ENCODE measurements at regions not wholly inside any gene's neighbourhood (a gene's known extent, or its start where the extent isn't known, plus 50 kb on each side); places are given as distances from the start of the nearest gene placed in this dataset.
"Not testable (repeated sequence)": the region's sequence is repeated elsewhere in the genome, so short reads cannot be mapped to it uniquely, and the experiment has no call there.

DNA sequence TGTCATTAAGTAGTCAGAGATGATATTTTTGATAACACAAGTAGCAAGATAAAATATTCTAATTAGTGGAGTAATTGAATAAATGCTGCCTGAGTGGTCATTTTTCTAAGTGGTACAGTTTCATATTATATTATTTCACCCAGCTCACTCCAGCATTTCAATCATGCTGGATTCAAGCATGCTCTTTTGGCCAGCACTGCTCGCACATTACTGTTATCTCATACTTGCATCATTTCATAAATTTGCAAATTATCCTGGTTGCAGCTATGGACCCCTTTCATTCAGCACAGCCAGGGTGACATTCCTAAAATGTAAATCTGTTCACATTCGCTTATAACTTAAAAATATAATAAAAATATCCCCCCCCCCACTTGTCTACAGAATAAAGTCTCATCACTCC, 520.8 kb upstream of the CYLC2 start:
- Histone ChIP-seq H3K27ac (no peak overlapping the region), H3K9ac (ENCODE audit: insufficient read length) (no peak overlapping the region), H3K4me3 (no peak overlapping the region), H3K36me3 (ENCODE audit: insufficient read depth, low read length) (no peaks in the 10 kb centered on the region), H3K9me3 (ENCODE audit: low read depth, low read length) (no peaks in the 10 kb centered on the region)
- no peak for DNase-seq (ENCODE audit: low read depth, low spot score)
- TF ChIP-seq EZH2 (IDR thresholded peaks at IDR 0.05), result no peak
- TF ChIP-seq FOXP2 (optimal IDR thresholded peaks at IDR 0.05; ENCODE audit: control extremely low read depth, extremely low read length, insufficient read depth), result no peak
- no peak for TF ChIP-seq POLR2AphosphoS5 (IDR thresholded peaks at IDR 0.05; ENCODE audit: borderline replicate concordance, low read depth, low read length)

DNA sequence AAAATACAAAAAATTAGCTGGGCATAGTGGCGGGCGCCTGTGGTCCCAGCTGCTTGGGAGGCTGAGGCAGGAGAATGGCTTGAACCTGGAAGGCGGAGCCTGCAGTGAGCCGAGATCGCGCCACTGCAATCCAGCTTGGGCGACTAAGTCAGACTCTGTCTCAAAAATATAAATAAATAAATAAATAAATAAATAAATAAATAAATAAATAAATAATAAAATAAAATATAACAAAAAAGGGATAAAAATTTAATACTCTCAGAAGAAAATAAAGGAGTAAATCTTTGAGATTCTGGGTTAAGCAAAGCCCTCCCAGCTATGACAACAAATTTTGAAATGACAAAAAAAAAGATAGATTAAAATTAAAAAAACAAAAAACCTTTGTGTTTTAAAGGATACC, 525.7 kb upstream of the CYLC2 start:
- H3K36me3 ChIP-seq (ENCODE audit: insufficient read depth, low read length); H3K9ac ChIP-seq (ENCODE audit: insufficient read length); H3K9me3 ChIP-seq (ENCODE audit: low read depth, low read length); H3K4me3 ChIP-seq; H3K27ac ChIP-seq; DNase-seq (ENCODE audit: low read depth, low spot score): not testable (repeated sequence)

DNA sequence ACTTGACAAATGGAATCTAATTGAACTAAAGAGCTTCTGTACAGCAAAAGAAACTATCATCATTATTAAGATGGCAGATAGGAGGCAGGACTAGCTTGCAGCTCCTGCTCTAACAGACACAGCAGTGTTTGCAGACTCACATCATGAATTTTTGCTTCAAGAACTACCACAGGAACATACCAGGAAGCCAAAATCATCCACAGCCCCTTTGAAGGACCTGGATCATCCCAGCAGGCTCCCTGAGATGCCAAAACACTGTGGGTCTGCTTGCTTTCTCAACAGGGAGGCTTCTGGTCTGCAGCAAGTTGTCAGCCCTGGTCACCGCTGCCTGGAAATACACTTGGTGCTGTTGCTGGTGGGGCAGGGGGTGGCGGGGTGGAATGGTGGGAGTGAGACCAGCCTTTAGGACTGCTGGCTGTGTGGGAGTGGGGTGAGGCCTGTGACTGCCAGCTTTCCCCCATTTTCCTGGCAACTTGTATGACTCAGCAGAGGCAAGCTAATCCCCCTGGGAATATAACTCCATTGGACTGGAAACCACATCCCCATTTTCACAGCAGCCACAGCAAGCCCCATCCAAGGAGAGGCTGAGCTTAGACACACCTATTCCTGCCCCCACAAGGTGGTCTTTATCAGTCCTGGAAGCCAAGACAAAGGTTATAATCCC, 533.8 kb upstream of the CYLC2 start:
- no peaks in the 10 kb centered on the region for H3K36me3 ChIP-seq (ENCODE audit: insufficient read depth, low read length)
- H3K9ac ChIP-seq (ENCODE audit: insufficient read length), result no peak overlapping the region
- no peaks in the 10 kb centered on the region for H3K9me3 ChIP-seq (ENCODE audit: low read depth, low read length)
- H3K4me3 ChIP-seq, result no peak overlapping the region
- no peak overlapping the region for H3K27ac ChIP-seq
- TF ChIP-seq POLR2AphosphoS5 (IDR thresholded peaks at IDR 0.05; ENCODE audit: borderline replicate concordance, low read depth, low read length) (no peak), EZH2 (IDR thresholded peaks at IDR 0.05) (no peak), FOXP2 (optimal IDR thresholded peaks at IDR 0.05; ENCODE audit: control extremely low read depth, extremely low read length, insufficient read depth) (no peak)
- no peak for DNase-seq (ENCODE audit: low read depth, low spot score)

DNA sequence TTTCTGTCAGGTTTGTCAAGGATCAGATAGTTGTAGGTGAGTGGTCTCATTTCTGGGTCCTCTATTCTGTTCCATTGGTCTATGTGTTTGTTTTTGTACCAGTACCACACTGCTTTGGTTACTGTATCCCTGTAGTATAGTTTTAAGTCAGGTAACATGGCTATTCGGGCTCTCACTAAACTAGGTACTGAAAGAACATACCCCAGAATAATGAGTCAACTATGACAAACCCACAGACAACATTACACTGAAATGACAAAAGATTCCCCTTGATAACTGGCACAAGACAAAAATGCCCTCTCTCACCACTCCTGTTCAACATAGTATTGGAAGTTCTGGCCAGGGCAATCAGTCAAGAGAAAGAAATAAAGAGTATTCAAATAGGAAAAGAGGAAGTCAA, 535.3 kb upstream of the CYLC2 start:
- Histone ChIP-seq H3K9ac (ENCODE audit: insufficient read length) (no peak overlapping the region), H3K4me3 (no peak overlapping the region), H3K36me3 (ENCODE audit: insufficient read depth, low read length) (no peaks in the 10 kb centered on the region), H3K27ac (no peak overlapping the region), H3K9me3 (ENCODE audit: low read depth, low read length) (no peaks in the 10 kb centered on the region)
- no peak for TF ChIP-seq POLR2AphosphoS5 (IDR thresholded peaks at IDR 0.05; ENCODE audit: borderline replicate concordance, low read depth, low read length)
- no peak for DNase-seq (ENCODE audit: low read depth, low spot score)

DNA sequence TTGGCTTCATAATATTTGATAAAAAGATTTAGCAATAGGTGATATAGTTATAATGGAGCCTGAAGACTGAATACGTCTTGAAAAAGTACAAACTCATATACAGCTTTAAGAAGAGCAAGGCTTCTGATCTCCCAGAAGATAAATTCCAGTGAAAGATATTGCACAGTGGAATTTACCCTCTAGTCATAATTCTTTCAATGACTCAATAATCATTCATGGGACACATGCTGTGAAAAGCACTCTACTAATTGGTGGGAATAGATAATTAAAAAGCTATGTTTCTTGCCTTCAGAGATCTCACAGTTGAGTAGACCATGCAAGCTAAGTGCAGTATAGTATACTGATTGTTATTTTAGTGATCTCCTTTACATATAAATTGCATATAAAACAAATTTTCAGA, 538.6 kb upstream of the CYLC2 start:
- DNase-seq (ENCODE audit: low read depth, low spot score), result peak; percentile 64
- H3K9me3 ChIP-seq (ENCODE audit: low read depth, low read length), result no peaks in the 10 kb centered on the region
- no peak overlapping the region for H3K9ac ChIP-seq (ENCODE audit: insufficient read length)
- H3K27ac ChIP-seq, result no peak overlapping the region
- TF ChIP-seq POLR2AphosphoS5 (IDR thresholded peaks at IDR 0.05; ENCODE audit: borderline replicate concordance, low read depth, low read length), result peak; percentile 51; the same call in 1 of the 2 replicates
- no peak for TF ChIP-seq FOXP2 (optimal IDR thresholded peaks at IDR 0.05; ENCODE audit: control extremely low read depth, extremely low read length, insufficient read depth)
- no peak overlapping the region for H3K4me3 ChIP-seq
- no peaks in the 10 kb centered on the region for H3K36me3 ChIP-seq (ENCODE audit: insufficient read depth, low read length)

DNA sequence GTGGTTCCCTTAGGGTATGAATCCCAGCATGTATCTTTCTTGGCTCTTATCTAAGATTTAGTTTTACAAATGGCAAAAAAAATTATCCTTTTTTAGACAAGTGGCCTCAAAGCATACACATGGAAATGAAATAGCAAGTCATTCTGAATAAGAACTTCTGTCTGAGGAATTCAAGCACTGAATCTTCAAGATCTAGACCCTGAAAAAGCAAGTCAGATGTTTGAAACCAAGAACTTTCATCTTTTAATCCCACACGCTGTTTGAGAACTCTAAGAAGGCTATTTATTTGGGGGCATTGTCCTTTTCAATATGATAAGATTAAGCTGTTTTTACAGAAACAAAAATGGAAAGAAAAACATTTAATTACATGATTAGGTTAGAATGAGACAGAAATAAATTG, 549.2 kb upstream of the CYLC2 start:
- peak overlapping the region; percentile 84 for H3K27ac ChIP-seq
- peak overlapping the region; percentile 34 for H3K9ac ChIP-seq (ENCODE audit: insufficient read length)
- H3K9me3 ChIP-seq (ENCODE audit: low read depth, low read length), result no peaks in the 10 kb centered on the region
- DNase-seq (ENCODE audit: low read depth, low spot score), result peak; percentile 52
- no peaks in the 10 kb centered on the region for H3K36me3 ChIP-seq (ENCODE audit: insufficient read depth, low read length)
- H3K4me3 ChIP-seq, result peak overlapping the region; percentile 24
- no peak for TF ChIP-seq FOXP2 (optimal IDR thresholded peaks at IDR 0.05; ENCODE audit: control extremely low read depth, extremely low read length, insufficient read depth)
- no peak for TF ChIP-seq POLR2AphosphoS5 (IDR thresholded peaks at IDR 0.05; ENCODE audit: borderline replicate concordance, low read depth, low read length)
- no peak for TF ChIP-seq EZH2 (IDR thresholded peaks at IDR 0.05)

DNA sequence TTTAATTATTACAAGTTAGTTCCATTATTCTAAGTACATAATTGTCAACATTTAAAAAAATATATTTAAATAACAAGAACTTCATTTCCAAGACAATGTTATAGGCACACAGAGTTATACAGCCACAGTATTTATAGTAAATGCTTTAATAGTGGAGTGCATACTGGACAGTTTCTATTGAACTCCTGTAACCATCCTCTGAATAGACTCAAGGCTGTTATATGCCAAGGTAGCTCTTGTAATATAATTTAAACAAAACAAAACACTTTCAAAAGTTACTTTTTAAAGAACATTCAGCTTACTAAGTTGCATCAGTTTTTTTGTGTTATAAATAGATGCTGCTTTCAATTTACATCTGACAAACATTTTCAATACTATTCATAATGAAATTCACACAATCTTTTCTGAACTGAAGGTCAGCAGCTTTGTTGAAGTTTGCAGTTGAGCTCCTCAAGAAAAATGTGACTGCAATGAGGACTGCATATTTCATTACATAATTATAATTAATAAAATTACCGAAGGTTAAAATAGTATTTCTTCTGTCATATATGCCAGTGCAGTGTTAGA, 549.9 kb upstream of the CYLC2 start:
- Histone ChIP-seq H3K4me3 (peak overlapping the region; percentile 24), H3K36me3 (ENCODE audit: insufficient read depth, low read length) (no peaks in the 10 kb centered on the region), H3K27ac (peak overlapping the region; percentile 84), H3K9me3 (ENCODE audit: low read depth, low read length) (no peaks in the 10 kb centered on the region), H3K9ac (ENCODE audit: insufficient read length) (no peak overlapping the region)
- no peak for DNase-seq (ENCODE audit: low read depth, low spot score)
- TF ChIP-seq FOXP2 (optimal IDR thresholded peaks at IDR 0.05; ENCODE audit: control extremely low read depth, extremely low read length, insufficient read depth) (no peak), EZH2 (IDR thresholded peaks at IDR 0.05) (no peak), POLR2AphosphoS5 (IDR thresholded peaks at IDR 0.05; ENCODE audit: borderline replicate concordance, low read depth, low read length) (no peak)

DNA sequence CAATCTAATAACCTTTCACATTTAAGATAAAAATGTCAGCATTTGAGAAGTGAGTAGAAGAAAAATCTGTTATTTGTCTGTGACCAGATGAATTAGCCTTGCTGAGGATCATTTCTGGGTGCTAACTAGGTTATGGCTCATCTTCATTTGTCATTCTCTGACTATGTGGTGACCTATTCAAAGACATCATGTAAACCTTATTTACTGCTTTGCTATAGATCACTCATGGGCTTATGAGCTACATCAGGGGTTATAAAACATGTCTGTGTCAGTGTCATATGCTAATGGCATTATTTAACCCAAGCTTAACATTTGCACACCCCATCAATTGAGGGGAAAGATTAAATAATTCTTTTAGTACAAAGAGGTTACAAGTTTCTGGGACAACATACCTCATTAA, 555.5 kb upstream of the CYLC2 start:
- H3K9ac ChIP-seq (ENCODE audit: insufficient read length), result no peak overlapping the region
- no peaks in the 10 kb centered on the region for H3K9me3 ChIP-seq (ENCODE audit: low read depth, low read length)
- peak overlapping the region; percentile 9; the same call in 1 of the 2 replicates for H3K4me3 ChIP-seq
- no peak for TF ChIP-seq POLR2AphosphoS5 (IDR thresholded peaks at IDR 0.05; ENCODE audit: borderline replicate concordance, low read depth, low read length)
- TF ChIP-seq FOXP2 (optimal IDR thresholded peaks at IDR 0.05; ENCODE audit: control extremely low read depth, extremely low read length, insufficient read depth), result no peak
- TF ChIP-seq EZH2 (IDR thresholded peaks at IDR 0.05), result no peak
- no peak for DNase-seq (ENCODE audit: low read depth, low spot score)
- no peak overlapping the region for H3K27ac ChIP-seq
- H3K36me3 ChIP-seq (ENCODE audit: insufficient read depth, low read length), result no peaks in the 10 kb centered on the region

DNA sequence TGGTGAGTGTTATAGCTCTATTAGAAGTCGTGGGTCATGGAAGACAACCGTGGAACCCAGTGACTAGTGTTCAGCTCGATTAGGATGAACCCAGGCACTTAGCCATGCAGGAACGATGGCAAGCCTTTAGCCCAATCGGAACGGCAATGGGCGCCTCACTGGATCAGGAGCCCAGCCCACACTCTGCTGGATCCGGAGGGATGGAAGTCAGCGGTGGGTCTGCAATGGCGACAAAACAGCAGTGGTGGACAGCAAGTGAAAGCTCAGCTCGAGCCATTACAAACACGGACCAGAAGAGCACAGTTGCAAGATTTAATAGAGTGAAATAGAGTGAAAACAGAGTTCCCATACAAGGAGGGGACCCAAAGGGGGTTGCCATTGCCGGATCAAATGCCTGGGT, 558.5 kb upstream of the CYLC2 start:
- not testable (repeated sequence) for DNase-seq (ENCODE audit: low read depth, low spot score); H3K9ac ChIP-seq (ENCODE audit: insufficient read length); H3K4me3 ChIP-seq; H3K27ac ChIP-seq; H3K9me3 ChIP-seq (ENCODE audit: low read depth, low read length); H3K36me3 ChIP-seq (ENCODE audit: insufficient read depth, low read length)

Data from SK-N-MC (cell line).